Transverse colon (tissue), 4 donors: ENCODE measurements at regions not wholly inside any gene's neighbourhood (a gene's known extent, or its start where the extent isn't known, plus 50 kb on each side); places are given as distances from the start of the nearest gene placed in this dataset.
A peak's percentile ranks its signal among the peaks of the same experiment; 100 is the strongest.

Experiments used
- DNase-seq: peaks from one replicate; pipeline ENCODE4 v3.0.0-alpha.2; 2019
- H3K27ac ChIP-seq, 4 donors: fragments of 200-600 bp; sonication (generic); 2 replicates each; pipeline ENCODE4 v1.5.1; 2016 to 2018; ENCODE audit warnings: inconsistent platforms in 4 of 4
- H3K27me3 ChIP-seq: fragments of 200-600 bp; sonication (generic); 2 replicates; pipeline ENCODE4 v1.5.1; 2017; ENCODE audit warnings: inconsistent platforms
- H3K36me3 ChIP-seq, 4 donors: fragments of 200-600 bp; sonication (generic); 2 replicates each; pipeline ENCODE4 v1.5.1; 2017 to 2019; ENCODE audit warnings: inconsistent platforms in 4 of 4
- H3K4me1 ChIP-seq, 4 donors: fragments of 200-600 bp; sonication (generic); 2 replicates each; pipeline ENCODE4 v1.5.1; 2017 to 2020; ENCODE audit warnings: inconsistent platforms in 4 of 4
- H3K4me3 ChIP-seq, 4 donors: fragments of 200-600 bp; sonication (generic); 1 replicate in 1 of 4; 2 replicates in 3 of 4; pipeline versions ENCODE4 v1.5.1 to v1.6.1; 2017 to 2019; ENCODE audit warnings: inconsistent platforms in 4 of 4
- H3K9me3 ChIP-seq, 2 donors: fragments of 200-600 bp; sonication (generic); 2 replicates each; pipeline ENCODE4 v1.5.1; 2017 to 2019; ENCODE audit warnings: inconsistent platforms in 2 of 2
- CTCF ChIP-seq, 5 experiments: fragments of 200-600 bp in 3 of 5; fragments of 450-650 bp in 2 of 5; sonication (generic) in 3 of 5; IDR thresholded peaks; 1 replicate in 2 of 5; 2 replicates in 3 of 5; pipeline ENCODE4 v1.5.1; 2016 to 2017; ENCODE audit warnings: antibody characterized with exemption in 5 of 5, inconsistent platforms in 3 of 5, mild to moderate bottlenecking in 2 of 5, moderate library complexity in 1 of 5
- EP300 ChIP-seq: sonication (generic); formaldehyde crosslinking; IDR thresholded peaks from one replicate; pipeline ENCODE4 v1.6.1; 2017; ENCODE audit warnings: antibody characterized with exemption, low read depth
- POLR2A ChIP-seq: fragments of 450-650 bp; IDR thresholded peaks from one replicate; pipeline ENCODE4 v1.6.1; 2016; ENCODE audit warnings: antibody characterized with exemption, mild to moderate bottlenecking, moderate library complexity
- POLR2AphosphoS5 ChIP-seq, 3 donors: sonication (generic); formaldehyde crosslinking; IDR thresholded peaks; one replicate each; pipeline ENCODE4 v1.6.1; 2016; ENCODE audit warnings: antibody characterized with exemption in 3 of 3
- WGBS, 2 donors: methylation state at CpG; one replicate each; pipeline ENCODE4 v1.1.5; 2018; ENCODE audit warnings: low coverage in 1 of 2; 5-methylcytosine and 5-hydroxymethylcytosine counted together
- in situ Hi-C, 4 donors: fragments of 200-750 bp; cut with MboI; loops; one replicate each; pipeline versions ENCODE4 v1.15.0 to v1.15.1; 2017; ENCODE audit warnings: low sequenced_read_pairs in 3 of 4, low pct_ligation_motif_present in 1 of 4, low pct_unique_long_range_greater_than_20kb in 1 of 4
- intact Hi-C: fragments of 100-400 bp; cut with DNase I; formaldehyde crosslinking; loops from one replicate; pipeline ENCODE4 v1.15.1; 2023; ENCODE audit warnings: low total_unique reads

- H3K27me3 ChIP-seq = no peaks in the 10 kb centered on the region
- H3K9me3 ChIP-seq = no peaks in the 10 kb centered on the region
- H3K27ac ChIP-seq = no peak overlapping the region
- TF ChIP-seq POLR2AphosphoS5 (IDR thresholded peaks at IDR 0.05) (peak in 2 of 3 donors; percentile 7 to 61), POLR2A (no peak)
- peaks cover 0 to 26% (median 7%) of the 10 kb centered on the region in 4 donors for H3K4me1 ChIP-seq
- DNase-seq = no peak
- H3K36me3 ChIP-seq = no peaks in the 10 kb centered on the region
- in situ Hi-C loops (no loop called here), intact Hi-C loops (no loop called here)
- WGBS, 2 donors = 68 to 75% methylated on average over 4 to 9 of the region's 9 CpGs
- H3K4me3 ChIP-seq = no peak overlapping the region
Measured at GRCh38 chr3:101940521-101941317, 91.4 kb downstream of the NFKBIZ start.

- 76 to 79% methylated on average over 6 of the region's 6 CpGs for WGBS, 2 donors
- Histone ChIP-seq H3K27ac (no peak overlapping the region), H3K4me3 (no peak overlapping the region), H3K4me1 (peaks cover 0 to 26% (median 7%) of the 10 kb centered on the region in 4 donors), H3K36me3 (no peaks in the 10 kb centered on the region), H3K9me3 (no peaks in the 10 kb centered on the region), H3K27me3 (no peaks in the 10 kb centered on the region)
- TF ChIP-seq EP300 (no peak), CTCF (IDR thresholded peaks at IDR 0.05) (no peak), POLR2A (no peak), POLR2AphosphoS5 (IDR thresholded peaks at IDR 0.05) (no peak)
- in situ Hi-C loops (no loop called here), intact Hi-C loops (no loop called here)
- no peak for DNase-seq
Measured at GRCh38 chr3:101941318-101942040, 92.2 kb downstream of the NFKBIZ start.

GRCh38 chr3:101942356-101942755 is 93.0 kb downstream of the NFKBIZ start:
- Histone ChIP-seq H3K27me3 (no peaks in the 10 kb centered on the region), H3K9me3 (no peaks in the 10 kb centered on the region), H3K4me1 (peaks cover 0 to 26% (median 7%) of the 10 kb centered on the region in 4 donors), H3K4me3 (no peak overlapping the region), H3K36me3 (no peaks in the 10 kb centered on the region), H3K27ac (no peak overlapping the region)
- intact Hi-C loops = no loop called here
- TF ChIP-seq CTCF (IDR thresholded peaks at IDR 0.05) = no peak
- TF ChIP-seq POLR2A = no peak
- whole genome bisulfite sequencing, 2 donors = 40 to 67% methylated on average over 2 of the region's 2 CpGs
- in situ Hi-C loops = no loop called here
- DNase-seq = no peak

GRCh38 chr3:101943029-101943428 is 93.7 kb downstream of the NFKBIZ start:
- H3K27ac ChIP-seq = no peak overlapping the region
- intact Hi-C loops = no loop called here
- H3K4me1 ChIP-seq = peaks cover 0 to 20% (median 7%) of the 10 kb centered on the region in 4 donors
- no peaks in the 10 kb centered on the region for H3K27me3 ChIP-seq
- in situ Hi-C loops = no loop called here
- no peak overlapping the region for H3K4me3 ChIP-seq
- no peaks in the 10 kb centered on the region for H3K36me3 ChIP-seq
- WGBS, 2 donors = 55 to 87% methylated on average over 1 of the region's 1 CpG
- TF ChIP-seq POLR2AphosphoS5 (IDR thresholded peaks at IDR 0.05) = no peak
- TF ChIP-seq POLR2A = no peak
- TF ChIP-seq EP300 = no peak
- no peak for TF ChIP-seq CTCF (IDR thresholded peaks at IDR 0.05)
- no peaks in the 10 kb centered on the region for H3K9me3 ChIP-seq
- no peak for DNase-seq
